Testis (tissue), 2 donors: ENCODE measurements at regions not wholly inside any gene's neighbourhood (a gene's known extent, or its start where the extent isn't known, plus 50 kb on each side); places are given as distances from the start of the nearest gene placed in this dataset.

Source experiments
- CTCF ChIP-seq, 3 experiments: fragments of 450-650 bp in 2 of 3; fragments of 200-600 bp in 1 of 3; sonication (generic) in 1 of 3; IDR thresholded peaks; one replicate each; pipeline ENCODE4 v1.5.1; 2016 to 2019; ENCODE audit warnings: antibody characterized with exemption in 3 of 3, mild to moderate bottlenecking in 2 of 3, moderate library complexity in 1 of 3
- POLR2A ChIP-seq: fragments of 450-650 bp; IDR thresholded peaks from one replicate; pipeline ENCODE4 v1.6.1; 2017; ENCODE audit warnings: antibody characterized with exemption, mild to moderate bottlenecking, moderate library complexity

GRCh38 chr21:35559128-35559828 lies 501.0 kb downstream of the SETD4 start:
- TF ChIP-seq CTCF (IDR thresholded peaks at IDR 0.05): no peak
- no peak for TF ChIP-seq POLR2A
